SK-MEL-5 (cell line): ENCODE measurements at regions not wholly inside any gene's neighbourhood (a gene's known extent, or its start where the extent isn't known, plus 50 kb on each side); places are given as distances from the start of the nearest gene placed in this dataset.
"Not testable (repeated sequence)": the region's sequence is repeated elsewhere in the genome, so short reads cannot be mapped to it uniquely, and the experiment has no call there.

Source experiments
- DNase-seq: peaks from one replicate; pipeline ENCODE4 v3.0.0-alpha.2; 2016; ENCODE audit warnings: low read depth, low spot score
- in situ Hi-C: cut with HindIII; loops from 2 replicates; pipeline ENCODE4 v1.10.0; 2016; ENCODE audit warnings: low sequenced_read_pairs, high pct_unique_total_duplicates, low pct_unique_long_range_greater_than_20kb

- no peak for DNase-seq
- in situ Hi-C loops, result no loop called here
Measured at GRCh38 chr6:50956014-50956413, 137.3 kb downstream of the TFAP2B start.

DNA sequence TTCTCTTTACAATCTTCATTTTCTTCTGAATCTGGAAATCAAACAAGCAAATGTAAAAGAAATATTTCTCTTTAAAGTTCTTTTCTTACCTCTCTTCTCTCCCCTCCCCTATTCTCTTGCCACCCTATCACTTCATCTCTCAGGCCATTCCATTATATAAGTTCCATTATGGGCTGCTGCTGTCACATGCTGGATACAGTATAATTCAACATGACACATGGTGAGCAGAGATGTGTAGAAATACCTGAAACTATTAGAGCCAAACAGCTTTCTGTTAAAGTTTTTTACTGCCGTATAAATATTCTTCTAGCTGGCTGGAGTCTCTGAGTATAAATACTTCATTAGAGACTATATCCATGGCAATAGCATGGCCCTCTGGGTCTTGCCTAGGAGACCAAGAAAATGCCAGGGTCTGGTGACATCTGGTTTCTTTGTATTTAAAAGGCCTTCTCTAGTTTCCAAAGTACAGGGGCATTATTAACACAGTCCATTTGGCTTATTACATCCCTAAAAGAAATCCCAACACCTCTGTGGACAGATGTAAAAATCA, 139.6 kb downstream of the TFAP2B start:
- no peak for DNase-seq
- in situ Hi-C loops, result no loop called here

GRCh38 chr6:50959081-50959641, 140.5 kb downstream of the TFAP2B start:
- in situ Hi-C loops, result no loop called here
- DNase-seq, result no peak

DNA sequence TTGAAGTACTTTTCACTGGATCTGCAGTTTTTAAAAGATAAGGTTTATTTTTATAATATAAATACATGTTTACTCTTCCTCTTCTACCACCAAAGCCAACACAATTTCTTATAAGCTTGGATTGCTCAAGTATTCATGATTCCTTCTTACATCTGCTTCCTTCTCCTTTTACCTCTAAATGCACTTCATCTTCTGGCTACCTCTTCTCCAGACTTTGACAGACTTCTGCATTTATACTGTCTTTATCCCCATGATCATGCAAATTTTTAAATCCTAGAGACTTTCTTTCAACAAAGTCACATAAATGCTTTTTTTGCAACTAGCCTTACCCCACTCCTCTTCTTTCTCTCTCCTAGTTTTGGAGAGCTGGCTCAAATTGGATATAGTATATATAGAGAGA, 142.9 kb downstream of the TFAP2B start:
- in situ Hi-C loops, result no loop called here
- no peak for DNase-seq

GRCh38 chr6:50962213-50962759, 143.6 kb downstream of the TFAP2B start:
- in situ Hi-C loops, result no loop called here
- DNase-seq, result no peak

GRCh38 chr6:50963952-50964351, 145.3 kb downstream of the TFAP2B start:
- DNase-seq, result no peak
- in situ Hi-C loops, result no loop called here

- in situ Hi-C loops, result no loop called here
- DNase-seq, result no peak
Measured at GRCh38 chr6:50965495-50965894, 146.8 kb downstream of the TFAP2B start.

DNA sequence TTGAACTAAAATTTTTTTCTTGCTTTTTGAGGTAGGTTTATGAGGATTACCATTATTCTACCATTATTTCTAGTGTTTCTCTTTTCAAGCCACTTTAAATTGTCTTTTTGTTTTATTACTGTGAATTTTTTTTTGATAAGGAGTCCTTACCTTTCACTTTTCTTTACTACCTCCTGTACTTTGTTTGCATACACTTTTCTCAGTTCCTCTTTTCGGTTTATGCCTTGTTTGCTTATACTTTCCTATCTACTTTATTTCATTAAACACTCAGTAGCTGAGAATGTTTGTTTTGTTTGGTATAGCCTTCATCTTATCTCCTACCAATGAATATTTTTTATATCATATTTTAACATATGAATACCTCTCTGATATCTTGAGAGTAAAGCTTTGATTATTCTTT, 147.9 kb downstream of the TFAP2B start:
- no peak for DNase-seq
- in situ Hi-C loops, result no loop called here

DNA sequence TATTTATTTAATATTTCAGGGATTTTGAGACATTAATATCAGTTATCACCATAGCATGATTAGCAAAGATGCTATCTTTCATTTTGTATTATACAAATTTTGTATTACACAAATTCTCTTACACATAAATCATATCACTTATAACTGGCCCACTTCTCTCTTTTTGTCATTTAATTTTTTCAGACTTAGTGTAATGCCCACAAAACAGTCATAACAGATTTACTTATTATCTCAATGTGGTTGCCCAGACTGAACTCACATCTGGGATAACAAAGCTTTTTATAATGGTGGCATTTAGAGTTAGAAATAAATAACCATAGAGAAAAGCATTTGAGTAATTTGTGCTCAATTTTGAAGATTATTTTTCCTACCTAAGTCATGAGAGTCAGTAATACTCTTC, 148.3 kb downstream of the TFAP2B start:
- in situ Hi-C loops, result no loop called here

DNA sequence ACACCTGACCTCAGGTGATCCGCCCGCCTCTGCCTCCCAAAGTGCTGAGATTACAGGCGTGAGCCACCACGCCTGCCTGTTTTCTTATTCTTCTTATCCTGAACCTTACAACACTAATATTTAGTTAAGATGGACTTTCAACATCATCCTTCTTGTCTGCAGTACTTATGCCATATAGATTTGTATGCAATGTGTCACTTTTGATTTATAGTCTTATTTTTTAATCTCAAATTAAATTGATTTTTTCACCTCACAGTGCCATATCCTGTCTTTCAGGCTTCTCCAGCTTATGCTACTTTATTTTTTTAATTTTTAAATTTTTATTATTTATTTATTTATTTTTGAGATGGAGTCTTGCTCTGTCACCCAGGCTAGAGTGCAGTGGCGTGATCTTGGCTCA, 149.6 kb downstream of the TFAP2B start:
- DNase-seq, in situ Hi-C loops: not testable (repeated sequence)

More for the DNA sequence above, 148.3 kb downstream of the TFAP2B start:
- DNase-seq, result no peak

DNA sequence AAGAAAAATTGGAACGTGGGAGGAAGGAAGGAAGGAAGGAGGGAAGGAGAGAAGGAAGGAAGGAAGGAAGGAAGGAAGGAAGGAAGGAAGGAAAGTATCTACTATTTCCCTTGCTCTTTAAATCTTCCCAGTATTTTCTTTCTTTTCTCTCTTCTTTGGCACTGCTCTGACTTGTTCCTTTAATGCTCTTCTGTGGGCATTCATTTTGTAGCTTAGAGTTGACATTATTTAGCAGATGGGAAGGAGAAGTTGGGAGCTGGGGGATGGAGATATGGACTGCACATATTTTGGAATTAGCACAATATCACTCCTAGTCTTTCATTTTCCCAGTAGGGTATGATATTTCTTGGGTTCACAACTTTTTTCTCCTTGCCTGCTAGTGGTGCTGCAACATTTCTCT, 152.2 kb downstream of the TFAP2B start:
- in situ Hi-C loops, result no loop called here
- DNase-seq, result no peak

DNA sequence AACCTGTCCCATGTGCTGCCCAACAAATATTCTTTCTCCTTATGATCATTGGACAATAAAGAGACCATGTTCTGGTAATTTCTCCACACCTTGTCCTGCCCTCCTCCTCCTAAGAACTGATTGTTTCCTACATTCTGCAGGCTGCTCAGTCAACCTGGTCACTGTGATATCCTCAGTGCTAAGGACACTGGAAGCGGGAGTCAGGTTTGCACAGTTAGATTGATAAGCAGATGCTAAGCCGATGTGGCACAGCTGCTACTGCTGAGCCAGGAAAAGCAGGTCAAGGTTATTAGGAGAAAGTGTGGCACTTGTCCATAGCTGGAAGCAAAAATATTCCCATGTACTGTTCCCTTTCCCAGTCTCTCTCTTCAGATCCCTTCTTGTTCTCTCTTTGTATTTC, 154.8 kb downstream of the TFAP2B start:
- in situ Hi-C loops, result no loop called here
- DNase-seq, result no peak

DNA sequence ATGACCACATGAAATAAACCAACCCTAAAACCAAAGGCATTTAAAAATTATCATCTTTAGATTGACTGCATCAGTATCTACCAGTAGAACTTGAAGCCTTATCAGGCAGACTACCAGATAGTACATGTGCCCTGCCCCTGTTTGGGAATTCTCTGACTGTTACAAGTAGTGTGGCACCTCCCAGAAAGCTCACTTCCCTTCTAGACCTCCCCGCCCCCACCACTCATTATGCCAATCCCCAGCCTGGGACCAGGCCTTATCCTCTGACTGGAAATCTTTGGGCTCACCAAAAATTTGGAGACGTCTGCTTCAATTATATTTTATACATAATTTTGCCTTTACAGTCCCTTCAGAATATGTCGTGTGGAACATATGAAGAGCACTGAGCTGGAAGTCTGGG, 155.6 kb downstream of the TFAP2B start:
- in situ Hi-C loops, result no loop called here

DNA sequence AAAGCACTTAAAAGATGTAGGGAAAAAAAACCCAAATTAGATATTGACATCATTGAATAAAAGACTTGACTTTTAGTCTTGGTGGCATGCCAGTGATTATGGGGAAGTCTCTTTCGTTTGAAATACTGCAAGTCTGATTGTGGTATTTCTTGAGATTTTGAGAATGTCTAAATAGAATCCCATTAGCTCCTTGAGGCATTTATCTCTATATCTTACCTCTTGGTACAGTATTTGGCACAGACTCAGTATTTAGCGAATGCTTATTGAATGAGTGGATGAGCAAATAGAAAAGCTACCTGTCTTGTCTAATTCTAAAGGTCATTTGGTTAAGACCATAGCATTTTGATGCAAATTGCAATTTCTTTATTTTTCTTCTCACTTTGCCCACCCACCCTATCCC, 156.5 kb downstream of the TFAP2B start:
- in situ Hi-C loops, result no loop called here
- DNase-seq, result no peak

More for the DNA sequence above, 155.6 kb downstream of the TFAP2B start:
- DNase-seq, result no peak

- no peak for DNase-seq
- in situ Hi-C loops, result no loop called here
Measured at GRCh38 chr6:50976907-50977306, 158.2 kb downstream of the TFAP2B start.

- in situ Hi-C loops, result no loop called here
- no peak for DNase-seq
Measured at GRCh38 chr6:50977796-50978195, 159.1 kb downstream of the TFAP2B start.

DNA sequence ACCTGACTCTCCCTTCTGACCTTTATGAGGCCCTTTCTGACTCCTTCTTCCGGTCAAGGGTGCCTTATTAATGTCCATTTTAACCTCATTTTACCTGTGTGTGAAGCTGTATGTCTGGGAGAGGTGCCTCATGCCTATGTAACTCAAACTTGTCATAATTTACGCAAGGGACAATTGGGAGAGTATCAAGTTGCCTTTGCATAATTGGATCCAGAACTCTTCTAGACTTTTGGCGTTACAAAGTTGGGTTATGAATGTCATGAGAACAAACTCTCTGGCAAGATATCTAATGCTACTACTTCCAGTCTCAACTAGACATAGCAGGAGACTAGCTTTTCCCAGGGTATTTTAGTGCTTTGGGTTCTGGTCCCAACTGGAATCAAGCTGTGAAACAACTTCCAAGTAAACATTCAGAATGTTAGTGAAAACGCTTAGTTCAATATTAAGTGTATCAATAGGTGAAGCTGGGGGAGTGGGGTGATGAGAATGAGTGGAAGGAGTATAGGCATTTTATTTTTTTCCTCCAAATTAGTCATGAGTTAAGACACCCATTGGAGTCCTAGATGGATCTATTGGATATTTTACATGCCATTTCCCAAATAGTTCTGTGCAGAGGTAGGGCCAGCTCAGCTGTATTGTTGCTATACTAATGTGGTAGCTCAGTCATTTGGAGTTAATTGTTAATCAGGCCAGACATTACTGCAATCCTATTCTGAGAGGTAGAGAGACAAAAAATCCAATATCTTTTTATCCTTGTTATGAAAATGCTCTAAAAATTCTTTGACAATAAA, 159.9 kb downstream of the TFAP2B start:
- DNase-seq, result no peak
- in situ Hi-C loops, result no loop called here

- no peak for DNase-seq
- in situ Hi-C loops, result no loop called here
Measured at GRCh38 chr6:50979171-50979525, 160.5 kb downstream of the TFAP2B start.

- in situ Hi-C loops, result no loop called here
- no peak for DNase-seq
Measured at GRCh38 chr6:50984135-50984534, 165.5 kb downstream of the TFAP2B start.
